ENCODE measurements at regions not wholly inside any gene's neighbourhood (a gene's known extent, or its start where the extent isn't known, plus 50 kb on each side); places are given as distances from the start of the nearest gene placed in this dataset.
"Not testable (repeated sequence)": the region's sequence is repeated elsewhere in the genome, so short reads cannot be mapped to it uniquely, and the experiment has no call there.

- ATAC-seq, result no peak
- no peak overlapping the region for H3K4me3 Mint-ChIP-seq
These were observed 57.7 kb downstream of the RAD51AP2 start for GRCh38 chr2:17460371-17461086.

GRCh38 chr2:17455343-17455742, 62.9 kb downstream of the RAD51AP2 start:
- ATAC-seq (no peak), DNase-seq (no peak)
- Mint-ChIP-seq H3K4me3 (no peak overlapping the region), H3K27me3 (no peaks in the 10 kb centered on the region), H3K36me3 (ENCODE audit: low read depth) (no peaks in the 10 kb centered on the region), H3K27ac (no peak overlapping the region), H3K4me1 (no peaks in the 10 kb centered on the region), H3K9me3 (no peaks in the 10 kb centered on the region)

More at GRCh38 chr2:17460371-17461086, 57.7 kb downstream of the RAD51AP2 start:
- no peak for DNase-seq
- no peaks in the 10 kb centered on the region for H3K4me1 Mint-ChIP-seq
- no peaks in the 10 kb centered on the region for H3K27me3 Mint-ChIP-seq
- H3K9me3 Mint-ChIP-seq, result no peaks in the 10 kb centered on the region
- no peaks in the 10 kb centered on the region for H3K36me3 Mint-ChIP-seq (ENCODE audit: low read depth)
- H3K27ac Mint-ChIP-seq, result no peak overlapping the region

- not testable (repeated sequence) for H3K27me3 Mint-ChIP-seq; H3K27ac Mint-ChIP-seq; H3K9me3 Mint-ChIP-seq; DNase-seq; H3K4me3 Mint-ChIP-seq; H3K36me3 Mint-ChIP-seq (ENCODE audit: low read depth); ATAC-seq; H3K4me1 Mint-ChIP-seq
These were observed 72.0 kb downstream of the RAD51AP2 start for GRCh38 chr2:17446191-17446590.

GRCh38 chr2:17445744-17446143, 72.5 kb downstream of the RAD51AP2 start:
- peaks cover 4% of the 10 kb centered on the region for H3K9me3 Mint-ChIP-seq
- ATAC-seq, result no peak
- H3K4me3 Mint-ChIP-seq, result no peak overlapping the region
- no peak overlapping the region for H3K27ac Mint-ChIP-seq
- no peaks in the 10 kb centered on the region for H3K4me1 Mint-ChIP-seq
- DNase-seq, result no peak
- H3K27me3 Mint-ChIP-seq, result no peaks in the 10 kb centered on the region
- no peaks in the 10 kb centered on the region for H3K36me3 Mint-ChIP-seq (ENCODE audit: low read depth)

- DNase-seq, result no peak
- no peaks in the 10 kb centered on the region for H3K4me1 Mint-ChIP-seq
- no peak overlapping the region for H3K4me3 Mint-ChIP-seq
These were observed 75.9 kb downstream of the RAD51AP2 start for GRCh38 chr2:17442334-17442733.

GRCh38 chr2:17441790-17442189, 76.5 kb downstream of the RAD51AP2 start:
- DNase-seq (no peak), ATAC-seq (no peak)
- H3K4me1 Mint-ChIP-seq, result no peaks in the 10 kb centered on the region
- no peak overlapping the region for H3K27ac Mint-ChIP-seq
- no peaks in the 10 kb centered on the region for H3K36me3 Mint-ChIP-seq (ENCODE audit: low read depth)
- H3K9me3 Mint-ChIP-seq, result peaks cover 4% of the 10 kb centered on the region
- no peaks in the 10 kb centered on the region for H3K27me3 Mint-ChIP-seq
- H3K4me3 Mint-ChIP-seq, result no peak overlapping the region

More at GRCh38 chr2:17442334-17442733, 75.9 kb downstream of the RAD51AP2 start:
- no peak overlapping the region for H3K27ac Mint-ChIP-seq
- ATAC-seq, result no peak
- no peaks in the 10 kb centered on the region for H3K36me3 Mint-ChIP-seq (ENCODE audit: low read depth)
- peaks cover 4% of the 10 kb centered on the region for H3K9me3 Mint-ChIP-seq
- H3K27me3 Mint-ChIP-seq, result no peaks in the 10 kb centered on the region

GRCh38 chr2:17441055-17441771, 77.0 kb downstream of the RAD51AP2 start:
- H3K27ac Mint-ChIP-seq, result no peak overlapping the region
- H3K36me3 Mint-ChIP-seq (ENCODE audit: low read depth), result no peaks in the 10 kb centered on the region
- H3K9me3 Mint-ChIP-seq, result peaks cover 4% of the 10 kb centered on the region
- no peaks in the 10 kb centered on the region for H3K4me1 Mint-ChIP-seq
- no peaks in the 10 kb centered on the region for H3K27me3 Mint-ChIP-seq
- no peak overlapping the region for H3K4me3 Mint-ChIP-seq
- ATAC-seq (no peak), DNase-seq (no peak)

GRCh38 chr2:17430326-17430725, 87.9 kb downstream of the RAD51AP2 start:
- DNase-seq (no peak), ATAC-seq (no peak)
- no peaks in the 10 kb centered on the region for H3K4me1 Mint-ChIP-seq
- no peaks in the 10 kb centered on the region for H3K36me3 Mint-ChIP-seq (ENCODE audit: low read depth)
- no peaks in the 10 kb centered on the region for H3K27me3 Mint-ChIP-seq
- no peak overlapping the region for H3K4me3 Mint-ChIP-seq
- H3K9me3 Mint-ChIP-seq, result no peaks in the 10 kb centered on the region
- H3K27ac Mint-ChIP-seq, result no peak overlapping the region

- no peak for DNase-seq
- H3K27me3 Mint-ChIP-seq, result no peaks in the 10 kb centered on the region
- no peak for ATAC-seq
These were observed 89.1 kb downstream of the RAD51AP2 start for GRCh38 chr2:17429130-17429529.

GRCh38 chr2:17427401-17427800, 90.8 kb downstream of the RAD51AP2 start:
- Mint-ChIP-seq H3K4me1 (no peaks in the 10 kb centered on the region), H3K4me3 (no peak overlapping the region), H3K27ac (no peak overlapping the region), H3K9me3 (no peaks in the 10 kb centered on the region), H3K27me3 (no peaks in the 10 kb centered on the region), H3K36me3 (ENCODE audit: low read depth) (no peaks in the 10 kb centered on the region)
- ATAC-seq, result no peak
- DNase-seq, result no peak

More at GRCh38 chr2:17429130-17429529, 89.1 kb downstream of the RAD51AP2 start:
- Mint-ChIP-seq H3K9me3 (no peaks in the 10 kb centered on the region), H3K36me3 (ENCODE audit: low read depth) (no peaks in the 10 kb centered on the region), H3K4me3 (no peak overlapping the region), H3K4me1 (no peaks in the 10 kb centered on the region), H3K27ac (no peak overlapping the region)

- Mint-ChIP-seq H3K27ac (no peak overlapping the region), H3K27me3 (no peaks in the 10 kb centered on the region), H3K4me3 (no peak overlapping the region), H3K36me3 (ENCODE audit: low read depth) (no peaks in the 10 kb centered on the region), H3K9me3 (no peaks in the 10 kb centered on the region), H3K4me1 (no peaks in the 10 kb centered on the region)
- ATAC-seq (no peak), DNase-seq (no peak)
These were observed 91.5 kb downstream of the RAD51AP2 start for GRCh38 chr2:17426743-17427142.

GRCh38 chr2:17422061-17422460, 96.2 kb downstream of the RAD51AP2 start:
- H3K4me1 Mint-ChIP-seq, result no peaks in the 10 kb centered on the region
- no peak overlapping the region for H3K4me3 Mint-ChIP-seq
- DNase-seq (no peak), ATAC-seq (no peak)
- H3K36me3 Mint-ChIP-seq (ENCODE audit: low read depth), result no peaks in the 10 kb centered on the region
- H3K27me3 Mint-ChIP-seq, result no peaks in the 10 kb centered on the region
- H3K27ac Mint-ChIP-seq, result no peak overlapping the region
- H3K9me3 Mint-ChIP-seq, result no peaks in the 10 kb centered on the region

- Mint-ChIP-seq H3K27me3 (no peaks in the 10 kb centered on the region), H3K4me3 (no peak overlapping the region), H3K36me3 (ENCODE audit: low read depth) (no peaks in the 10 kb centered on the region), H3K4me1 (no peaks in the 10 kb centered on the region), H3K9me3 (no peaks in the 10 kb centered on the region), H3K27ac (no peak overlapping the region)
- no peak for DNase-seq
- ATAC-seq, result no peak
These were observed 101.3 kb downstream of the RAD51AP2 start for GRCh38 chr2:17416884-17417391.

- Mint-ChIP-seq H3K4me1 (no peaks in the 10 kb centered on the region), H3K9me3 (peaks cover 4% of the 10 kb centered on the region), H3K4me3 (no peak overlapping the region), H3K36me3 (ENCODE audit: low read depth) (no peaks in the 10 kb centered on the region), H3K27me3 (no peaks in the 10 kb centered on the region), H3K27ac (no peak overlapping the region)
- ATAC-seq (no peak), DNase-seq (no peak)
These were observed 105.2 kb downstream of the RAD51AP2 start for GRCh38 chr2:17413036-17413435.

- Mint-ChIP-seq H3K9me3 (peaks cover 22% of the 10 kb centered on the region), H3K36me3 (ENCODE audit: low read depth) (no peaks in the 10 kb centered on the region), H3K27ac (no peak overlapping the region), H3K4me3 (no peak overlapping the region), H3K4me1 (no peaks in the 10 kb centered on the region), H3K27me3 (no peaks in the 10 kb centered on the region)
- no peak for DNase-seq
- no peak for ATAC-seq
These were observed 117.1 kb downstream of the RAD51AP2 start for GRCh38 chr2:17401096-17401495.

Measured in activated naive CD8-positive, alpha-beta T cell treated with anti-CD3 and anti-CD28 coated beads, Interleukin-2, amount 50 U/mL, for 24 hours (primary cell).